OCI-LY1 (cell line): ENCODE measurements at regions not wholly inside any gene's neighbourhood (a gene's known extent, or its start where the extent isn't known, plus 50 kb on each side); places are given as distances from the start of the nearest gene placed in this dataset.

ENCODE experiments used
- H2AFZ ChIP-seq: fragments of 200-600 bp; sonication (generic), shearing (Covaris generic); 2 replicates; pipeline ENCODE4 v1.6.0; 2014; ENCODE audit warnings: antibody characterized with exemption, mild to moderate bottlenecking, low read length
- H3F3A ChIP-seq: fragments of 200-600 bp; sonication (generic), shearing (Covaris generic); 2 replicates; pipeline ENCODE4 v1.6.0; 2014; ENCODE audit warnings: mild to moderate bottlenecking, antibody characterized with exemption, low read length, moderate library complexity; ENCODE audit not compliant: insufficient read depth
- H3K27ac ChIP-seq: fragments of 200-600 bp; sonication (generic); 2 replicates; pipeline ENCODE4 v1.5.1; 2014; ENCODE audit warnings: low read length, mixed run types, mild to moderate bottlenecking, low read depth; ENCODE audit not compliant: poor library complexity, severe bottlenecking
- H3K27me3 ChIP-seq: fragments of 200-600 bp; sonication (generic); 2 replicates; pipeline ENCODE4 v1.6.0; 2014; ENCODE audit warnings: antibody characterized with exemption, mild to moderate bottlenecking, low read length, moderate library complexity; ENCODE audit not compliant: insufficient read depth
- H3K36me3 ChIP-seq: fragments of 200-600 bp; sonication (generic); 2 replicates; pipeline ENCODE4 v1.6.1; 2014; ENCODE audit warnings: mild to moderate bottlenecking, antibody characterized with exemption, low read length, moderate library complexity, mixed read lengths; ENCODE audit not compliant: insufficient read depth
- H3K4me1 ChIP-seq: fragments of 200-600 bp; sonication (generic); 2 replicates; pipeline ENCODE4 v1.5.1; 2014; ENCODE audit warnings: mild to moderate bottlenecking, low read length, moderate library complexity; ENCODE audit not compliant: insufficient read depth, severe bottlenecking
- H3K4me2 ChIP-seq: fragments of 200-600 bp; sonication (generic), shearing (Covaris generic); 2 replicates; pipeline ENCODE4 v1.6.1; 2014; ENCODE audit warnings: low read length
- H3K4me3 ChIP-seq: fragments of 200-600 bp; sonication (generic); 2 replicates; pipeline ENCODE4 v1.5.1; 2014; ENCODE audit warnings: low read length, low read depth, mild to moderate bottlenecking, mixed read lengths; ENCODE audit not compliant: poor library complexity, severe bottlenecking
- H3K79me2 ChIP-seq: fragments of 200-600 bp; shearing (Covaris generic); 2 replicates; pipeline ENCODE4 v1.6.1; 2016; ENCODE audit warnings: mixed run types, low read length, mixed read lengths; ENCODE audit not compliant: insufficient read depth
- H3K9ac ChIP-seq: fragments of 200-600 bp; sonication (generic), shearing (Covaris generic); 2 replicates; pipeline ENCODE4 v1.6.1; 2014; ENCODE audit warnings: mild to moderate bottlenecking, low read length, mixed read lengths
- H3K9me2 ChIP-seq: fragments of 200-600 bp; sonication (generic), shearing (Covaris generic); 2 replicates; pipeline ENCODE4 v1.6.1; 2014; ENCODE audit warnings: low read depth, mild to moderate bottlenecking, low read length, mixed read lengths
- H3K9me3 ChIP-seq: fragments of 200-600 bp; shearing (Covaris generic); 2 replicates; pipeline ENCODE4 v1.6.1; 2014; ENCODE audit warnings: low read length, mixed read lengths
- H4K20me1 ChIP-seq: fragments of 200-600 bp; sonication (generic), shearing (Covaris generic); 2 replicates; pipeline ENCODE4 v1.6.0; 2016; ENCODE audit warnings: mild to moderate bottlenecking, low read length; ENCODE audit not compliant: insufficient read depth
- CTCF ChIP-seq: fragments of 200-600 bp; sonication (generic), shearing (Covaris generic); IDR thresholded peaks from 2 replicates; pipeline ENCODE4 v1.5.1; 2017; ENCODE audit warnings: mild to moderate bottlenecking, antibody characterized with exemption, low read length, moderate library complexity, mixed read lengths
- EZH2 ChIP-seq: fragments of 200-600 bp; sonication (generic), shearing (Covaris generic); IDR thresholded peaks from 2 replicates; pipeline ENCODE4 v1.8.0; 2017; ENCODE audit warnings: borderline replicate concordance, mixed run types, mild to moderate bottlenecking, antibody characterized with exemption, low read length, moderate library complexity, mixed read lengths

- Histone ChIP-seq H3K9me2 (no peaks in the 10 kb centered on the region), H3K4me2 (no peak overlapping the region), H3K9ac (no peak overlapping the region), H3K9me3 (no peaks in the 10 kb centered on the region), H3K79me2 (no peaks in the 10 kb centered on the region), H3K36me3 (no peaks in the 10 kb centered on the region), H3K4me1 (no peaks in the 10 kb centered on the region), H3F3A (no peaks in the 10 kb centered on the region), H4K20me1 (no peaks in the 10 kb centered on the region), H3K27me3 (peaks cover 1% of the 10 kb centered on the region; the same call in 1 of the 2 replicates), H3K27ac (no peak overlapping the region), H2AFZ (no peak overlapping the region), H3K4me3 (no peak overlapping the region)
- TF ChIP-seq CTCF (no peak), EZH2 (no peak)
Observed at GRCh38 chr18:78809845-78810244, 169.8 kb upstream of the SALL3 start.

- H3K79me2 ChIP-seq: no peaks in the 10 kb centered on the region
- TF ChIP-seq EZH2 (no peak), CTCF (no peak)
- peaks cover 4% of the 10 kb centered on the region; the same call in 1 of the 2 replicates for H3K27me3 ChIP-seq
- H3K4me1 ChIP-seq: no peaks in the 10 kb centered on the region
- H3K9me3 ChIP-seq: no peaks in the 10 kb centered on the region
- H3K36me3 ChIP-seq: no peaks in the 10 kb centered on the region
- H3K4me3 ChIP-seq: no peak overlapping the region
- no peak overlapping the region for H2AFZ ChIP-seq
- H3K27ac ChIP-seq: no peak overlapping the region
- H3K4me2 ChIP-seq: no peak overlapping the region
- no peak overlapping the region for H3K9ac ChIP-seq
- no peaks in the 10 kb centered on the region for H3F3A ChIP-seq
- no peaks in the 10 kb centered on the region for H4K20me1 ChIP-seq
- H3K9me2 ChIP-seq: no peaks in the 10 kb centered on the region
Observed at GRCh38 chr18:78810706-78811105, 168.9 kb upstream of the SALL3 start.

- no peak overlapping the region for H2AFZ ChIP-seq
- H3K4me2 ChIP-seq: no peak overlapping the region
- no peak overlapping the region for H3K9ac ChIP-seq
- H3K9me2 ChIP-seq: no peaks in the 10 kb centered on the region
- no peaks in the 10 kb centered on the region for H3K36me3 ChIP-seq
- peaks cover 4% of the 10 kb centered on the region; the same call in 1 of the 2 replicates for H3K27me3 ChIP-seq
- H3K4me3 ChIP-seq: no peak overlapping the region
- no peaks in the 10 kb centered on the region for H3F3A ChIP-seq
- TF ChIP-seq EZH2: no peak
- TF ChIP-seq CTCF: no peak
- H4K20me1 ChIP-seq: no peaks in the 10 kb centered on the region
- H3K4me1 ChIP-seq: no peaks in the 10 kb centered on the region
- H3K9me3 ChIP-seq: no peaks in the 10 kb centered on the region
- no peaks in the 10 kb centered on the region for H3K79me2 ChIP-seq
- no peak overlapping the region for H3K27ac ChIP-seq
Observed at GRCh38 chr18:78812067-78812466, 167.6 kb upstream of the SALL3 start.
